Esophagus muscularis mucosa (tissue), 4 donors: ENCODE measurements at regions not wholly inside any gene's neighbourhood (a gene's known extent, or its start where the extent isn't known, plus 50 kb on each side); places are given as distances from the start of the nearest gene placed in this dataset.

ENCODE experiments used
- DNase-seq: peaks from one replicate; pipeline ENCODE4 v3.0.0-alpha.2; 2017; ENCODE audit errors: extremely low spot score
- H3K27ac ChIP-seq, 4 donors: fragments of 200-600 bp; sonication (generic); replicated peaks in 1 of 4; 1 replicate in 3 of 4; 2 replicates in 1 of 4; pipeline ENCODE4 v1.5.1; 2016 to 2019; ENCODE audit warnings: mild to moderate bottlenecking in 1 of 4
- H3K27me3 ChIP-seq, 4 donors: fragments of 200-600 bp; sonication (generic); one replicate each; pipeline versions ENCODE4 v1.5.1 to v1.6.0; 2016 to 2019
- H3K36me3 ChIP-seq, 4 donors: fragments of 200-600 bp; sonication (generic); one replicate each; pipeline ENCODE4 v1.5.1; 2016 to 2019
- H3K4me1 ChIP-seq, 4 donors: fragments of 200-600 bp; sonication (generic); one replicate each; pipeline ENCODE4 v1.5.1; 2016 to 2019
- H3K4me3 ChIP-seq, 4 donors: fragments of 200-600 bp; sonication (generic); 1 replicate in 2 of 4; 2 replicates in 2 of 4; pipeline ENCODE4 v1.5.1; 2016 to 2019; ENCODE audit warnings: mild to moderate bottlenecking in 4 of 4, moderate library complexity in 1 of 4
- H3K9me3 ChIP-seq, 4 donors: fragments of 200-600 bp; sonication (generic); 1 replicate in 3 of 4; 2 replicates in 1 of 4; pipeline ENCODE4 v1.5.1; 2016 to 2019
- EP300 ChIP-seq: sonication (generic); formaldehyde crosslinking; IDR thresholded peaks from one replicate; pipeline ENCODE4 v1.6.1; 2017; ENCODE audit warnings: antibody characterized with exemption
- POLR2AphosphoS5 ChIP-seq, 2 donors: sonication (generic); formaldehyde crosslinking; IDR thresholded peaks; one replicate each; pipeline ENCODE4 v1.6.1; 2017; ENCODE audit warnings: antibody characterized with exemption in 2 of 2
- WGBS: methylation state at CpG from one replicate; pipeline ENCODE4 v1.1.5; 2018; 5-methylcytosine and 5-hydroxymethylcytosine counted together
- intact Hi-C: fragments of 100-400 bp; cut with DNase I; formaldehyde crosslinking; loops from one replicate; pipeline ENCODE4 v1.15.1; 2023

DNA sequence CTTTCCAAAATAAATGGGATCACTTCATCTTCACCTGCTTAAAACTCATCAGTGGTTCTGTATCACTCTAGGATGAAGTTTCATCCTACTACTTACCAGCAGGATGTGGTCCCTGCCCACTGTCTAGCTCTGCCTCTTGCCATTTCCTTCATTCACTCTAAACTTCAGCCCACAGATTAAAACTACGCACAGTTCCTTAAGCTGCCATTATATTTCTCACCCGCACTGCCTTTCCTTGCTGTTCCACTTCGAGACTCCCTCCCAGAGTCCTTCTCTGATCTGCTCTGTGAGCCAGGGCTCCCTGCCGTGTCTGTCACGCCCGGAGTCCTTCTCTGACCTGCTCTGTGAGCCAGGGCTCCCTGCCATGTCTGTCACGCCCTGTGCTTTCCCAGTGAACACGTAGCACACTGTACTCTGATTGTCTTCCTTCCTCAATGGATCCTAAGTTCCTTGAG lies 52.0 kb upstream of the NPAS1 start:
- peaks cover 38 to 45% (median 41%) of the 10 kb centered on the region in 4 donors for H3K4me1 ChIP-seq
- TF ChIP-seq EP300, result no peak
- TF ChIP-seq POLR2AphosphoS5 (IDR thresholded peaks at IDR 0.05), result peak in 1 of 2 donors; percentile 59
- no peaks in the 10 kb centered on the region for H3K9me3 ChIP-seq
- H3K36me3 ChIP-seq, result peaks cover 0 to 7% (median 2%) of the 10 kb centered on the region in 4 donors
- intact Hi-C loops, result no loop called here
- no peak overlapping the region for H3K4me3 ChIP-seq
- no peaks in the 10 kb centered on the region for H3K27me3 ChIP-seq
- DNase-seq, result no peak
- WGBS, result 30% methylated on average over 8 of the region's 8 CpGs
- peak overlapping the region in 2 of 4 donors; percentile 0 to 15 for H3K27ac ChIP-seq
